Suppressor macrophage (primary cell): ENCODE measurements at regions not wholly inside any gene's neighbourhood (a gene's known extent, or its start where the extent isn't known, plus 50 kb on each side); places are given as distances from the start of the nearest gene placed in this dataset.
A peak's percentile ranks its signal among the peaks of the same experiment; 100 is the strongest.
"Not testable (repeated sequence)": the region's sequence is repeated elsewhere in the genome, so short reads cannot be mapped to it uniquely, and the experiment has no call there.

Source experiments
- DNase-seq, 4 experiments: peaks; one replicate each; pipeline ENCODE4 v3.0.0-alpha.2; 2020 to 2022

- DNase-seq, result peak in 2 of 4 experiments; percentile 4 to 20
Measured at GRCh38 chr4:54409270-54409817, 180.3 kb downstream of the PDGFRA start.

GRCh38 chr4:54414545-54414944 lies 185.5 kb downstream of the PDGFRA start:
- DNase-seq, result no peak

GRCh38 chr4:54417476-54417875 lies 188.4 kb downstream of the PDGFRA start:
- DNase-seq, result no peak

- no peak for DNase-seq
Measured at GRCh38 chr4:54418468-54418867, 189.4 kb downstream of the PDGFRA start.

- DNase-seq, result no peak
Measured at GRCh38 chr4:54423066-54423465, 194.0 kb downstream of the PDGFRA start.

GRCh38 chr4:54427826-54428225 lies 198.7 kb downstream of the PDGFRA start:
- no peak for DNase-seq

- no peak for DNase-seq
Measured at GRCh38 chr4:54428940-54429339, 199.8 kb downstream of the PDGFRA start.

GRCh38 chr4:54433686-54434085 lies 204.6 kb downstream of the PDGFRA start:
- peak; percentile 9 to 30 (median 20) for DNase-seq

GRCh38 chr4:54439831-54440243 lies 210.7 kb downstream of the PDGFRA start:
- peak; percentile 74 to 93 (median 88) for DNase-seq

GRCh38 chr4:54440394-54441136 lies 211.5 kb downstream of the PDGFRA start:
- peak; percentile 35 to 70 (median 48) for DNase-seq

GRCh38 chr4:54445866-54446265 lies 211.9 kb upstream of the KIT start:
- DNase-seq, result no peak

- no peak for DNase-seq
Measured at GRCh38 chr4:54446581-54446980, 211.2 kb upstream of the KIT start.

- DNase-seq, result no peak
Measured at GRCh38 chr4:54447304-54447703, 210.5 kb upstream of the KIT start.

GRCh38 chr4:54449999-54450398 lies 207.8 kb upstream of the KIT start:
- DNase-seq, result no peak

- DNase-seq, result not testable (repeated sequence)
Measured at GRCh38 chr4:54466960-54467359, 190.8 kb upstream of the KIT start.

GRCh38 chr4:54473077-54473545 lies 184.6 kb upstream of the KIT start:
- DNase-seq, result no peak

- DNase-seq, result no peak
Measured at GRCh38 chr4:54473798-54474197, 184.0 kb upstream of the KIT start.

GRCh38 chr4:54475546-54475945 lies 182.2 kb upstream of the KIT start:
- DNase-seq, result no peak

GRCh38 chr4:54482529-54483200 lies 175.1 kb upstream of the KIT start:
- no peak for DNase-seq

- DNase-seq, result no peak
Measured at GRCh38 chr4:54484383-54484782, 173.4 kb upstream of the KIT start.

- no peak for DNase-seq
Measured at GRCh38 chr4:54487491-54487890, 170.3 kb upstream of the KIT start.

- no peak for DNase-seq
Measured at GRCh38 chr4:54493862-54494261, 163.9 kb upstream of the KIT start.

- DNase-seq, result no peak
Measured at GRCh38 chr4:54495091-54495490, 162.7 kb upstream of the KIT start.

- DNase-seq, result no peak
Measured at GRCh38 chr4:54495641-54496040, 162.1 kb upstream of the KIT start.
